Mesodermal cell (in vitro differentiated cells): ENCODE measurements at regions not wholly inside any gene's neighbourhood (a gene's known extent, or its start where the extent isn't known, plus 50 kb on each side); places are given as distances from the start of the nearest gene placed in this dataset.

Experiments used
- H3K27ac ChIP-seq: 2 replicates; pipeline ENCODE4 v1.7.0; 2013; ENCODE audit warnings: mild to moderate bottlenecking, low read depth, low read length, moderate library complexity; ENCODE audit not compliant: severe bottlenecking
- H3K36me3 ChIP-seq: 2 replicates; pipeline ENCODE4 v1.7.1; 2013; ENCODE audit warnings: mild to moderate bottlenecking, low read length, moderate library complexity; ENCODE audit not compliant: control insufficient read depth, insufficient read depth
- H3K4me1 ChIP-seq: one replicate; pipeline ENCODE4 v1.7.1; 2013; ENCODE audit warnings: mild to moderate bottlenecking, low read length; ENCODE audit not compliant: insufficient read depth, control insufficient read depth, poor library complexity, severe bottlenecking
- H3K4me3 ChIP-seq: 2 replicates; pipeline ENCODE4 v1.7.0; 2013; ENCODE audit warnings: low read length, control low read depth, mild to moderate bottlenecking; ENCODE audit not compliant: insufficient read depth, poor library complexity, severe bottlenecking; ENCODE audit errors: extremely low read depth
- H3K9me3 ChIP-seq: 2 replicates; pipeline ENCODE4 v1.7.1; 2013; ENCODE audit warnings: mild to moderate bottlenecking, low read length, moderate library complexity; ENCODE audit not compliant: control insufficient read depth
- WGBS, 2 experiments: methylation state at CpG; one replicate each; pipeline ENCODE4 v1.1.5; 2013; ENCODE audit warnings: missing lambda C conversion rate in 2 of 2; ENCODE audit not compliant: insufficient coverage in 2 of 2; 5-methylcytosine and 5-hydroxymethylcytosine counted together

DNA sequence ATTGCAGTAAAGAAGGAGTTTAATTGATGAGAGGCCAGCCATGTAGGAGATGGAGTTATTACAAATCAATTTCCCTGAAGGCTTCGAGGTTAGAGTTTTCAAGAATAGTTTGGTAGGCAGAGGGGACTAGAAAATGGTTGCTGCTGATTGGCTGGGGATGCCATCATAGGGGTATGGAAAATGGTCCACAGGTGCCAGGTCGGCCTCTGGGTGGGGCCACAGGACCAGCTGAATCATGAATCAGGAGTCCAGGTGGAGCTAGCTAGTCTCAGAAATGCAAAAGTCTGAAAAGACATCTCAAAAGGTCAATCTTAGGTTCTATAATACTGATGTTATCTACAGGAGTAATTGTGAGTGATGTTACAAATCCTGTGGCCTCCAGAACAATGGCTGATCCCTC, 714.0 kb upstream of the GHITM start:
- H3K27ac ChIP-seq = no peak overlapping the region
- H3K9me3 ChIP-seq = peaks cover 5% of the 10 kb centered on the region
- 94 to 100% methylated on average over 1 to 2 of the region's 2 CpGs for WGBS, 2 experiments

DNA sequence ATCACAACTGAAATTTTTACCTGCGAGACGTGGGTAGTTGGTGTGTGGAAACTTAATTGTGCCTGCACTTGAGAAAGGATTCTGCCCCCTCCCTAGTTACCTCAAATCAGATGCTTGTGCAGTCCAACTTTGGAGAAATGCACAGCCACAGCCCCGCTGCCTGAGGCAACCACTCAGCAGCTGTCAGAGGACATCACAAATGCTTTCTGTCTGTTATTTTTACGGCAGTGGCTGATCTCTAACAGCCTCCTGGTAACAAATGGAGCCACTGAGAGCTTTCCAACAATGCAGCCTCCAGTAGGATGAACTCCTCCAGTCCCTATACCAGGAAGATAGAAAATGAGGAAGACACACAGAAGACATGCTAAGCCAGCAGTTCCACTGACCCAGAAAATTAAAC, 712.2 kb upstream of the GHITM start:
- Histone ChIP-seq H3K36me3 (no peaks in the 10 kb centered on the region), H3K4me3 (no peak overlapping the region), H3K4me1 (no peaks in the 10 kb centered on the region), H3K27ac (no peak overlapping the region), H3K9me3 (peaks cover 5% of the 10 kb centered on the region)
- 91 to 92% methylated on average over 2 of the region's 4 CpGs for whole genome bisulfite sequencing, 2 experiments

More for the DNA sequence above, 714.0 kb upstream of the GHITM start:
- Histone ChIP-seq H3K4me3 (no peak overlapping the region), H3K36me3 (no peaks in the 10 kb centered on the region), H3K4me1 (no peaks in the 10 kb centered on the region)

DNA sequence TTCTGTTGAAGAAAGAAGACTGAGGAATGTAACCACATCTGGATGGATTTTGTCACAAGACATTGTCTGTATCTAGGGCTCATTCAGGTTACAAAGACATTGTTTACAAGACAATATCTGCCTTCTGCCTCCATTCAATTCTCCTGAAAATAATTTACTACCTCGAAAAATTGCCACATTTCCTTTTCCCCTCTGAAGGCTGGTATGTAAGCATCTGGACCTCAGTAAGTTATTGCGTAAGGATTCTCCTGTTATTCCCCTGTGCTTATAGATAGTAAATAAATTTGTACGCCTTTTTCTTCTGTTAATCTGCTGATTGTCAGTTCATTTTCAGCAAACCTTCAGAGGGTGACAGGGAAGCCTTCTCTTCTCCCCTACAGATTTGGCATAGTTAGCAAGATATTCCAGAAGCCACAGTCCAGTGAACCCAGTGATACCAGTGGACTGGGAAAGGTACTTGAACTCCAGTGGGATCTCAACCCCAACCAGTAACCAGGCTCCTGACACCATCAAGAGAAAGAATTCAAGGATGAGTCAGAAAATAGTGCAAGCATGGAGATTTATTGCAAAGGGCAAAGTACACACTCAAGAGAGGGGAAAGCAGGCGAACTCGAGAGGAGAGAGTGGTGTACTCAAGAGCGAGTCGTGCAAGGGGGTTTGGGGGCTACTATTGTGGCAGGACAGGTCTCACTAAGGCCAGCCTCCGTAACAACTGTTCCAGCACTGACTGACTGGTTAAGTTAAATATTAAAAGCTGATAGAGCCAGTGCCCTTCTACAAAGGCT, 706.9 kb upstream of the GHITM start:
- no peaks in the 10 kb centered on the region for H3K4me1 ChIP-seq
- H3K27ac ChIP-seq = no peak overlapping the region
- H3K9me3 ChIP-seq = peaks cover 5% of the 10 kb centered on the region
- H3K36me3 ChIP-seq = no peaks in the 10 kb centered on the region
- WGBS, 2 experiments = 90 to 96% methylated on average over 5 of the region's 8 CpGs
- no peak overlapping the region for H3K4me3 ChIP-seq

DNA sequence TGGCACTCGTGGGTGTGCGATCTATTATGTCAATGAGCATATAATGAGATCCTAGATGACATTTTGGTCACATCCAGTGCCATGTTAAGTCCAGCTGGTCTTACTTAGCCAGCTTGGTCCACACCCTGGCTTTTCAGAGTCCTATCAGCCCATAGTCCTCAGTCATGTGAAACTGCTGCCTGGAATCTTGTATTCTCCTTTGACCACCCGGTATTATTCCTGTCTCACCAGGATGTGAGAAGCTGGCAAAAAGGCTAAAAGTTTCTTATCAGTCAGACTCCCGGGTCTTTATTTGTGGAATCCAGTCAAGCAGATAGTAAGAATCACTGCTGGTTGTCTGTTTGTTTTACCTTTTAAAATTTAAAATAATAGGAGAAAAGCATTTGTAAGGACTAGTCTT, 705.6 kb upstream of the GHITM start:
- no peaks in the 10 kb centered on the region for H3K4me1 ChIP-seq
- H3K4me3 ChIP-seq = no peak overlapping the region
- H3K36me3 ChIP-seq = no peaks in the 10 kb centered on the region
- H3K9me3 ChIP-seq = peaks cover 5% of the 10 kb centered on the region
- WGBS, 2 experiments = 90 to 96% methylated on average over 3 to 4 of the region's 4 CpGs
- H3K27ac ChIP-seq = no peak overlapping the region

DNA sequence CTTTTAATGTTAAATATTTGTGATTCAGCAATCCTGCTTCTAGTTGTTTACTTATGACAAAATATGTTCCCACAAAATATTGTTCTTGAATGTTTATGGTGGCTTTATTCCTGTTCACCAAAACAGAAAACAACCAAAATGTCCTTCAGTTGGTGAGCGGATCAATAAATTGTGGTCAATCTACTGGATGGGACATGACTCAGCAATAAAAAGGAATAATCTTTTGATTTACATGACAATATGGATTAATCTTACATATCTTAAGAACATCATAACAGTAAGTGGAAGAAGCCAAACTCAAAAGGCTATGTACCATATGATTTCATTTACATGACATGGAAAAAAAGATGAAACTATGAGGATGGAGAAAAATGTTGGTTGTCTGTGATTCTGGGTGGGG, 691.3 kb upstream of the GHITM start:
- H3K4me1 ChIP-seq = no peaks in the 10 kb centered on the region
- H3K27ac ChIP-seq = no peak overlapping the region
- H3K4me3 ChIP-seq = no peak overlapping the region
- H3K36me3 ChIP-seq = no peaks in the 10 kb centered on the region
- H3K9me3 ChIP-seq = no peaks in the 10 kb centered on the region
- no CpG with 5 or more reads among the region's 1 CpG for WGBS, 2 experiments

DNA sequence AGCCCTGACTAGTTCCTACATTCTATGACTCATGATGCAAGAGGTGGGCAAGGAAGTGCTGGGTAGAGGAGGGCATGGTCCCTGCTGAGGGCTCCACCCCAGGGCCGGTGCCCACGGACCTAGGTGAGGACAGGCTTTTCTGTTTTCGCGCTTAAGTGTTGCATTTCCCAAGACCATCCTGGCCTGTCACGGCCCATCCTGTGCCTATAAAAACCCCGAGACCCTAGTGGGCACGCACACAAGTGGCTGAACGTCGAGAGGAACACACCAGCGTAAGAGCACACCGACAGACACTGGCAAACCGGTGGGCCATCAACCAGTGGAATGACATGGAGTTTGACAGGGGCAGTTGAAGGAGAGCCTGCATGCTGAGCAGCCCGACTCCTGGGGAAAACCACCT, 680.7 kb upstream of the GHITM start:
- H3K4me3 ChIP-seq = no peak overlapping the region
- no peaks in the 10 kb centered on the region for H3K9me3 ChIP-seq
- 78 to 85% methylated on average over 13 of the region's 13 CpGs for WGBS, 2 experiments
- no peaks in the 10 kb centered on the region for H3K4me1 ChIP-seq
- H3K27ac ChIP-seq = no peak overlapping the region
- no peaks in the 10 kb centered on the region for H3K36me3 ChIP-seq

GRCh38 chr10:83459124-83459523, 680.2 kb upstream of the GHITM start:
- 92% methylated on average over 7 of the region's 7 CpGs for WGBS, 2 experiments
- Histone ChIP-seq H3K4me1 (no peaks in the 10 kb centered on the region), H3K9me3 (no peaks in the 10 kb centered on the region)

DNA sequence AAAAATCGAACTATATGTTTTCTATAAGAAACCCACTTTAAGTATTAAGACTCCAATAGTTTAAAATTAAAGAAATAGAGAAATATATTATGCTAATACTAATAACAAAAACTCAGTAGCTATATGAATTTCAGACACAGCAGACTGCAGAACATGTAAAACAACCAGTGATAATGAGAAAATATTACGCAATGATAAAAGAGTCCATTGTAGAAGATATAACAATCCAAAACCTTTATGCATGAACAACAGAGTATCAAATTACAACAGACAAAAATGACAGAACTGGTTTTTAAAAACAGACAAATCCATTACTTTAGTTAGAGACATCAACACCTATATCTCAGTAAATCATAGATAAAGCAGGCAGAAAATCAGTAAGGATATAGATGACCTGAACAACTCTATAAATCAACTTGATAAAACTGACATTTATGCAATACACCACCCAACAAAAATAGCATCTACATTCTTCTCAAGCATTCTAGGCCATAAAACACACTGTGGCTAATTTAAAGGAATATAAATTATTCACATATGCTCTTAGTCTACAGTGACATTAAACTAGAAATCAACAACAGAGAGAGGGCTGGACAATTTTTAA, 669.5 kb upstream of the GHITM start:
- Histone ChIP-seq H3K36me3 (no peaks in the 10 kb centered on the region), H3K4me3 (no peak overlapping the region), H3K4me1 (no peaks in the 10 kb centered on the region), H3K9me3 (no peaks in the 10 kb centered on the region), H3K27ac (no peak overlapping the region)
- no CpG with 5 or more reads among the region's 2 CpGs for WGBS, 2 experiments

More at GRCh38 chr10:83459124-83459523, 680.2 kb upstream of the GHITM start:
- no peak overlapping the region for H3K4me3 ChIP-seq
- no peak overlapping the region for H3K27ac ChIP-seq
- no peaks in the 10 kb centered on the region for H3K36me3 ChIP-seq

GRCh38 chr10:83476211-83476610, 663.1 kb upstream of the GHITM start:
- H3K4me3 ChIP-seq = no peak overlapping the region
- H3K36me3 ChIP-seq = no peaks in the 10 kb centered on the region
- no peak overlapping the region for H3K27ac ChIP-seq
- 96 to 100% methylated on average over 1 to 4 of the region's 6 CpGs for WGBS, 2 experiments
- H3K4me1 ChIP-seq = no peaks in the 10 kb centered on the region
- H3K9me3 ChIP-seq = no peaks in the 10 kb centered on the region

DNA sequence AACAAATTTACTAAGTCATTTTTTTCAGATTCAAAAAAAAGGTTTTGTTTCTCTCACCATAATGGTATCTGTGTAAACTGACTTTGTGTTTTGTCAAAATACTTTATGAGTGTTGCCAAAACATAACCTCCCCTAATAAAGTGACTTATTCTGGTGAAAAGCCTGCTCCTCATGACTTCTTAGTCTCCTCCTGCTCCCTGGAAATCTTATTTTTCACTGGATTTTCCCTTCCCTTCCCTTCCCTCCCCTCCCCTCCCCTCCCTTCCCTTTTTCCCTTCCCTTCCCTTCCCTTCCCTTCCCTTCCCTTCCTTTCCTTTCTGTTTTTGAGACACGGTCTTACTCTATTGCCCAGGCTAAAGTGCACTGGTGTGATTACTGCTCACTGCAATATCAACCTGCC, 650.1 kb upstream of the GHITM start:
- Histone ChIP-seq H3K9me3 (no peaks in the 10 kb centered on the region), H3K27ac (no peak overlapping the region), H3K36me3 (no peaks in the 10 kb centered on the region), H3K4me3 (no peak overlapping the region), H3K4me1 (no peaks in the 10 kb centered on the region)
- WGBS, 2 experiments = 80% methylated on average over 1 of the region's 1 CpG; no CpG with 5 or more reads in 1 of the 2 experiments

- Histone ChIP-seq H3K27ac (no peak overlapping the region), H3K36me3 (no peaks in the 10 kb centered on the region), H3K4me3 (no peak overlapping the region), H3K9me3 (no peaks in the 10 kb centered on the region), H3K4me1 (no peaks in the 10 kb centered on the region)
- WGBS, 2 experiments = 80 to 83% methylated on average over 2 of the region's 4 CpGs
Observed at GRCh38 chr10:83492004-83492403, 647.3 kb upstream of the GHITM start.
